Kidney (tissue), 13 donors: ENCODE measurements at regions not wholly inside any gene's neighbourhood (a gene's known extent, or its start where the extent isn't known, plus 50 kb on each side); places are given as distances from the start of the nearest gene placed in this dataset.
A peak's percentile ranks its signal among the peaks of the same experiment; 100 is the strongest.

Experiments
- DNase-seq, 5 donors: peaks; one replicate each; pipeline ENCODE4 v3.0.0-alpha.2; 2013 to 2020
- FAIRE-seq: peaks from 2 replicates; lab custom pipeline; 2012; peaks lifted over from hg19 to GRCh38; lab: Jason Lieb, UNC
- H3K27ac ChIP-seq, 2 donors: one replicate each; pipeline ENCODE4 v1.7.0; 2013; ENCODE audit warnings: low read depth in 2 of 2, low read length in 2 of 2, inconsistent platforms in 1 of 2
- H3K27me3 ChIP-seq: one replicate; pipeline ENCODE4 v1.7.1; 2013; ENCODE audit warnings: low read length, inconsistent platforms; ENCODE audit not compliant: control insufficient read depth, insufficient read depth
- H3K36me3 ChIP-seq, 3 donors: one replicate each; pipeline versions ENCODE4 v1.7.0 to v1.7.1; 2013; ENCODE audit warnings: low read length in 3 of 3, control low read depth in 1 of 3, inconsistent platforms in 1 of 3; ENCODE audit not compliant: insufficient read depth in 3 of 3, control insufficient read depth in 2 of 3
- H3K4me1 ChIP-seq, 3 donors: one replicate each; pipeline versions ENCODE4 v1.7.0 to v1.7.1; 2013; ENCODE audit warnings: low read length in 3 of 3, inconsistent platforms in 1 of 3, low read depth in 1 of 3; ENCODE audit not compliant: control insufficient read depth in 2 of 3, insufficient read depth in 2 of 3
- H3K4me3 ChIP-seq, 3 donors: one replicate each; pipeline versions ENCODE4 v1.7.0 to v1.8.1; 2013; ENCODE audit warnings: low read length in 3 of 3, control low read depth in 1 of 3, inconsistent platforms in 1 of 3
- H3K9ac ChIP-seq, 3 donors: one replicate each; pipeline versions ENCODE4 v1.7.0 to v1.7.1; 2013; ENCODE audit warnings: low read length in 3 of 3, control low read depth in 1 of 3, inconsistent platforms in 1 of 3
- H3K9me3 ChIP-seq, 3 donors: one replicate each; pipeline versions ENCODE4 v1.7.0 to v1.7.1; 2013; ENCODE audit warnings: low read length in 3 of 3, control low read depth in 1 of 3, inconsistent platforms in 1 of 3; ENCODE audit not compliant: control insufficient read depth in 2 of 3, insufficient read depth in 1 of 3
- intact Hi-C: fragments of 100-400 bp; cut with DNase I; formaldehyde crosslinking; loops from one replicate; pipeline ENCODE4 v1.11.1; 2022
- TF ChIP-seq, protein P1 (sequence below): IDR thresholded peaks from 3 replicates; pipeline ENCODE4 v1.5.1; 2012; ENCODE audit warnings: mild to moderate bottlenecking, moderate library complexity, borderline replicate concordance; ENCODE audit not compliant: insufficient read depth; ENCODE audit errors: extremely low read depth
- donor health status: control.
- donor health status: control.
- donor health status: control.
- donor health status: control.
- donor health status: control.
- donor health status: DM: yes; HTN: yes; CAD: no.
- donor health status: Normal renal cell carcinoma (clear cell type).

DNA sequence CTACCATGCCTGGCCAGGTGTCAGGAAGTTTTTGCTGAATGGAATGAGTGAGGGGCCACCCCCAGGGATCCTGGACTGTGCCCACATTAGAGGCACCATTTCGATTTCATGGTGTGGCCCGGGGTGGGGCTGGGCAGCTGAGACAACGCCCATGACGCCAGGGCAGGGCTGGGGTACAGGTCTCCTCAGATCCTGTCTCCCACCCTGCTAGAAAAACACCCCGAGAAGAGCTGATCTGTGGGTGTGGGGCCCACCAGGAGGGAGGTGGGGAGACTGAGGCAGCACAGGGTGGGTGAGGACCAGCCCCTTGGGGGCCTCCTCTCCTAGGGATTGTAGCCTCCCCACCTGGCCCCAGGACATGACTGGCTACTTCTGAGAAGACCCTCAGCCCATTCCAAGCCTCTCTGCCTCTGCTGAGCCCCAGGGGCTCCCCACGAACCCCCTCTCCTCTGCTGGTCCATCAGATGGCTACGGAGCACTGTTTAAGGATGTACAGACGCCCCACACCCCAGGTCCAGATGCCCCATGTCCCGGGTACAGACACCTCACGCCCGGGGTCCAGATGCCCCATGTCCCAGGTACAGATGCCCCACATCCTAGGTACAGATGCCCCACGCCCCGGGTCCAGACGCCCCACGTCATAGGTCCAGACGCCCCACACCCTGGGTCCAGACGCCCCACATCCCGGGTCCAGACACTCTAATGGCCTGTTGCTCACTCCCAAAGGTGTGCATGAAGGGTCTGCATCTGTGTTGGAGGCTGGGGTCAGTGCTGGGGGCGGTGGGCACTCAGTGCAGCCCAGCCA lies 99.4 kb downstream of the MICALL2 start:
- intact Hi-C loops = no loop called here
- Histone ChIP-seq H3K9me3 (no peaks in the 10 kb centered on the region), H3K36me3 (no peaks in the 10 kb centered on the region), H3K27ac (no peak overlapping the region), H3K27me3 (no peaks in the 10 kb centered on the region), H3K9ac (no peak overlapping the region), H3K4me1 (peaks cover 0 to 7% (median 0%) of the 10 kb centered on the region in 3 donors), H3K4me3 (no peak overlapping the region)
- peak in 2 of 5 donors; percentile 46 to 48 for DNase-seq
- TF ChIP-seq, protein P1, sequence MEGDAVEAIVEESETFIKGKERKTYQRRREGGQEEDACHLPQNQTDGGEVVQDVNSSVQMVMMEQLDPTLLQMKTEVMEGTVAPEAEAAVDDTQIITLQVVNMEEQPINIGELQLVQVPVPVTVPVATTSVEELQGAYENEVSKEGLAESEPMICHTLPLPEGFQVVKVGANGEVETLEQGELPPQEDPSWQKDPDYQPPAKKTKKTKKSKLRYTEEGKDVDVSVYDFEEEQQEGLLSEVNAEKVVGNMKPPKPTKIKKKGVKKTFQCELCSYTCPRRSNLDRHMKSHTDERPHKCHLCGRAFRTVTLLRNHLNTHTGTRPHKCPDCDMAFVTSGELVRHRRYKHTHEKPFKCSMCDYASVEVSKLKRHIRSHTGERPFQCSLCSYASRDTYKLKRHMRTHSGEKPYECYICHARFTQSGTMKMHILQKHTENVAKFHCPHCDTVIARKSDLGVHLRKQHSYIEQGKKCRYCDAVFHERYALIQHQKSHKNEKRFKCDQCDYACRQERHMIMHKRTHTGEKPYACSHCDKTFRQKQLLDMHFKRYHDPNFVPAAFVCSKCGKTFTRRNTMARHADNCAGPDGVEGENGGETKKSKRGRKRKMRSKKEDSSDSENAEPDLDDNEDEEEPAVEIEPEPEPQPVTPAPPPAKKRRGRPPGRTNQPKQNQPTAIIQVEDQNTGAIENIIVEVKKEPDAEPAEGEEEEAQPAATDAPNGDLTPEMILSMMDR = no peak
- no peak for FAIRE-seq

DNA sequence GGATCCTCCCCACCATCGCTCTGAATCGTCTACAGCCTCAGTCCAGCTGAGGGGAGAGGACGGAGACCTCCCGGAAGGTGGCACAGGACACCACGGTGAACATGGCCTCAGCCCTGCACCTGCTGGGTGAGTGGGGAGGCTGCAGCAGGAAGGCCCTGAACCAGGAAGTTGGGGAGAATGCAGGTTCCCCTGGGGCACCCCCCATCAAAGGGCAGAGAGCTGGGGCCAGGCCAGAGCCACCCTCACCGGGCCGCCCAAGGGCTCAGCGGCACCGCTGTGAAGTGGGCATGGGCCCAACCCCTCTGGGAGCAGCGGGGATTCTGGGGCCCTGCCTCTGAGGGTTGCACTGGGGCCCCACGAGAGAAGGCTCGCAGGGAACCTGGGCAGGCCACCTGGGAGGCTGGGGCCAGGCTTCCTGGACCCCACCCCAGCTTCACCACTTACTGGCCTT lies 98.7 kb downstream of the MICALL2 start:
- Histone ChIP-seq H3K9ac (no peak overlapping the region), H3K9me3 (peaks cover 0 to under 1% (median 0%) of the 10 kb centered on the region in 3 donors), H3K27ac (no peak overlapping the region), H3K27me3 (no peaks in the 10 kb centered on the region), H3K36me3 (no peaks in the 10 kb centered on the region), H3K4me1 (peaks cover 0 to 4% (median 0%) of the 10 kb centered on the region in 3 donors), H3K4me3 (no peak overlapping the region)
- TF ChIP-seq, protein P1 = no peak
- FAIRE-seq (no peak), DNase-seq (peak in 2 of 5 donors; percentile 37 to 52)
- intact Hi-C loops = no loop called here

DNA sequence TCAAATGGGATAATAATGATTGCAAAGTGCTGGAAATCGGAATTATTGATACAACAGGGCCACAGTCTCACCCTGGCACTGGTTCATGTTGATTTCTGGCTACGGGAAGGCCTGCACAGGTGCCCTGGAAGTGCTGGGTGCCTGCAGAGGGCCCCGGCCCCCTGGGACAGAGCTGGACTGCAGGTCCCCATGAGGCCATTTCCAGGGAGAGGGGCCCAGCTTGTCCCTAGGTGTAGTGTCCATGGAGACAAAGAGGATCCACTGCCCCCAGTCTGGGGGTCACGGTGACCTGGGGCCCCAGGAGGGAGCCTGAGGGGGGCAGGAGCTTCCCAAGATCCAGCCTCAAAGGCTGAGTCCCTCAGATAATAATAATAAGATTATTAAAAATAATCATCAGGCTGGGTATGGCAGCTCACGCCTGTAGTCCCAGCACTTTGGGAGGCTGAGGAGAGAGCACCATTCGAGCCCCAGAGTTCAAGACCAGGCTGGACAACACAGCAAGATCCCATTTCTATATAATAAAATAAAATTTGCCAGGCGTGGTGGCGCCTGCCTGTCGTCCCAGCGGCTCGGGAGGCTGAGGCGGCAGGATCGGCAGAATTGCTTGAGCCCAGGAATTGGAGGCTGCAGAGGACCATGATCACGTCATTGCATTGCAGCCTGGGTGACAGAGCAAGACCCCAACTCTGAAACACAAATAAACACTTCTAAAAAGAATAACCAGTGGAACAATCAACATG lies 98.1 kb downstream of the MICALL2 start:
- FAIRE-seq (no peak), DNase-seq (peak in 2 of 5 donors; percentile 31 to 49)

More for the DNA sequence above, 98.1 kb downstream of the MICALL2 start:
- Histone ChIP-seq H3K36me3 (no peaks in the 10 kb centered on the region), H3K9me3 (peaks cover 0 to 6% (median 0%) of the 10 kb centered on the region in 3 donors), H3K27ac (no peak overlapping the region), H3K27me3 (no peaks in the 10 kb centered on the region), H3K4me1 (no peaks in the 10 kb centered on the region), H3K4me3 (no peak overlapping the region), H3K9ac (no peak overlapping the region)
- TF ChIP-seq, protein P1 = no peak
- intact Hi-C loops = no loop called here
